Glomerular visceral epithelial cell (primary cell): ENCODE measurements at regions not wholly inside any gene's neighbourhood (a gene's known extent, or its start where the extent isn't known, plus 50 kb on each side); places are given as distances from the start of the nearest gene placed in this dataset.

Experiments
- DNase-seq: peaks from one replicate; pipeline ENCODE4 v3.0.0-alpha.2; 2016; ENCODE audit errors: extremely low spot score

GRCh38 chr9:129343424-129344375 is 165.6 kb upstream of the IER5L start:
- DNase-seq = no peak

GRCh38 chr9:129342591-129343423 is 164.7 kb upstream of the IER5L start:
- DNase-seq = no peak

DNA sequence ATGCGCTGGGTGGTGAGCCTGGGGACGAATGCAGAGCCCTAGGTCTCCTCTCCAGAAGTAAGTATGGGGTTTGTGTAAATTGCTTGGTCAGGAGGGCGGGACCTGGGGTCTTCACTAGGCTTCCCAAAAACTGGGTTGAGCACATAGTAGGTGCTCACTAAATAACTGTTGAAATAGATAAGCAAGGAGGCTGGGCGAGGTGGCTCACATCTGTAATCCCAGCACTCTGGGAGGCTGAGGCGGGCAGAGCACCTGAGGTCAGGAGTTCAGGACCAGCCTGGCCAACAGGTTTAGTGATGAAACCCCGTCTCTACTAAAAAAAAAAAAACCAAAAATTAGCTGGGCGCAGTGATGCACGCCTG is 163.9 kb upstream of the IER5L start:
- no peak for DNase-seq

DNA sequence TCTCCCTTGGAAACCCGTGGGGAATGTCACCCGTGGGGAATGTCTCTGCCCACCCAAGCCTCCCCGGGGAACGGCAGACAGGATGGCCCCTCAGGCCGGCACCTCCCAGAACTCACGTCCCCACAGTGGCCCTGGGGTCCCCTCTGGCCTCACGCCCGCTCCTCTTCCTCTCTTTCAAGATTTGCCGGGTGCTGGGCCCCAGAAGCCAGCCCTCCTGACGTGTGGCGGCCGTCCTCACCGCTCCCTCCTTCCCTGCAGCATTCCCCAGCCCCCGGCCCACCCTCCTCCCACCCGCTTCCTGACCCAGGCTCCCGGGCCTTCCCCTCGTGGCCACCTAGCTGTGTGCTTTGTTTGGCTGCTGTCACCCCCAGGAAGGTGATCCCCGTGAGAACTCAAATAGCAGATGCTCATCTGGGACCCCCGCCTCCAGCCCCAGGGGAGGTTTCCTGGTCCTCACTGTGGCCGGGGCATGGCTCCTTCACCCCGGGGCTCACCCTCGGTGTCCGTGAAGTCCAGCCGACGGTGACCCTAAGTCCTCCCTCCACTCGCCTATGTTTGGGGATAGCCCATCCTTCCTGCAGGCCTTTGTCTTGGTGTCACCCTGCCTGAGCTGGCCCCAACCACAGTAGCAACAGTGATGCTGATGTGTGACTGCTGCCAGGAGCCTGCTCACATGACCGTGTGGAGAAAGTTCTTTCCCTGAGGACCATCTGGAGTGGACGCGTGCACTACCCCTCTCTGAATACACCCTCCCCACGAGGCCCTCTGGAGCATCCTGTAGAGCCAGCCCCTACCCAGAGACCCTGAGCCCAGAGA is 163.3 kb upstream of the IER5L start:
- no peak for DNase-seq

DNA sequence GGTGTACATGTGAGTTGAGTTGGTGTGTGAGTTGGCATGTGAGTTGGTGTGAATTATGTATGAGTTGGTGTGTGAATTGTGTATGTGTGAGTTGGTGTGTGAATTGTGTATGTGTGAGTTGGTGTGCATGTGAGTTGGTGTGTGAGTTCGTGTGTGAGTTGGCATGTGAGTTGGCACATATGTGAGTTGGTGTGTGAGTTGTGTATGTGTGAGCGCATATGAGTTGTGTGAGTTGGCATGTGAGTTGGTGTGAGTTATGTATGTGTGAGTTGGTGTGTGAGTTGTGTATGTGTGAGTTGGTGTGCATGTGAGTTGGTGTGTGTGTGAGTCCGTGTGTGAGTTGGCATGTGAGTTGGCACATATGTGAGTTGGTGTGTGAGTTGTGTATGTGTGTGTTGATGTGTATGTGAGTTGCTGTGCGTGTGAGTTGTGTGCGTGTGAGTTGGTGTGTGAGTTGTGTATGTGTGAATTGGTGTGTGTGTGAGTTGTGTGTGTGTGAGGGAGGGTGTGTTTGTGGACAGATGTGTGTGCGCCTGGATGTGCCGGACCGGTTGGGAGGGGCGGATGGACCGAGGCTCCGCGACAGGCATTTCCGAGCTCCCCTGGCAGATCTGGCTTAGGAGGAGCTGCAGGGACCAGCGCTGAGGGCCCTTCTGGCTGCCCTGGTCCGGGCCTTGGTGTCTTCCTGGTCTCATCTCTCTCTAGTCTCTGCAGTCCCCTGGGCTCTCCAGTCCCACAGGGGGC is 162.5 kb upstream of the IER5L start:
- no peak for DNase-seq

DNA sequence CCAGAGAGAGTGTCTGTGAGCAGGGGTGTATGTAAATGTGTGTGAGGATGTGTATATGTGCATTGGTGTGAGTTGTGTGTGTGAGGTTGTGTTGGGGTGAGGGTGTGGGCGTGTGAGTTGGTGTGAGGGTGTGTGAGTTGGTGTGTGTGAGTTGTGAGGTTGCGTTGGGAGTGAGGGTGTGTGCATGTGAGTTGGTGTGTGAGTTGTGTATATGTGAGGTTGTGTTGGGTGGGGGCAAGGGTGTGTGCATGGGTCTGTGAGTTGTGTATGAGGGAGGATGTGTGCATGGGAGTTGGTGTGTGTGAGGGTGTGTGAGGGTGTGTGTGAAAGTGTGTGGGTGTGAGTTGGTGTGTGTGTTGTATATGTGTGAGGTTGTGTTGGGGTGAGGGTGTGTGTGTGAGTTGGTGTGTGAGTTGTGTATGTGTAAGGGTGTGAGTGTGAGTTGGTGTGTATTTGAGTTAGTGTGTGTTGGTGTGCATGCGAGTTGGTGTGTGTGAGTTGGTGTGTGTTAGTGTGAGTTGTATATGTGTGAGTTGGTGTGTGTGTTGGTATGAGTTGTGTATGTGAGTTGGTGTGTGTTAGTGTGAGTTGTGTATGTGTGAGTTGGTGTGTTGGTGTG is 161.6 kb upstream of the IER5L start:
- no peak for DNase-seq

- DNase-seq = peak; percentile 78
Observed at GRCh38 chr9:129338724-129339430, 160.8 kb upstream of the IER5L start.

GRCh38 chr9:129337336-129338140 is 159.5 kb upstream of the IER5L start:
- no peak for DNase-seq

- no peak for DNase-seq
Observed at GRCh38 chr9:129336601-129337331, 158.7 kb upstream of the IER5L start.

DNA sequence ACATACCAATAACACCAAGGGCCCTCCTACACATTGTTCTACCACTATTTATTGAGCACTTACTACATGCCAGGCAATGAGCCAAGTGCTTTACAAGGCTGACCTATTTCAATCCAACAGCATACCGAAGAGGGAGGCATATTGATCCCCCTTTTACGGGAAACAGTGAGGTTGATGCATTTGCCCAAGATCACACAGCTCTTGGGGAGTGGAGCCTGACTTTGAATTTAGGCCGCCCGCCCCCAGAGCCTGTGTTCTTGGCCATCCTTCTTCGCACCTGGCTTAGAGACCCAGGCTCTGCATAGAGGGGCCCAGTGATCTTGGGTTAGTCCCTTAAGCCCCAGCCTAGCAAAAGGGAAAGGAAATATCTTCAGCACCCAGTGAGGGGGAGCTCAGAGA is 158.1 kb upstream of the IER5L start:
- DNase-seq = no peak

DNA sequence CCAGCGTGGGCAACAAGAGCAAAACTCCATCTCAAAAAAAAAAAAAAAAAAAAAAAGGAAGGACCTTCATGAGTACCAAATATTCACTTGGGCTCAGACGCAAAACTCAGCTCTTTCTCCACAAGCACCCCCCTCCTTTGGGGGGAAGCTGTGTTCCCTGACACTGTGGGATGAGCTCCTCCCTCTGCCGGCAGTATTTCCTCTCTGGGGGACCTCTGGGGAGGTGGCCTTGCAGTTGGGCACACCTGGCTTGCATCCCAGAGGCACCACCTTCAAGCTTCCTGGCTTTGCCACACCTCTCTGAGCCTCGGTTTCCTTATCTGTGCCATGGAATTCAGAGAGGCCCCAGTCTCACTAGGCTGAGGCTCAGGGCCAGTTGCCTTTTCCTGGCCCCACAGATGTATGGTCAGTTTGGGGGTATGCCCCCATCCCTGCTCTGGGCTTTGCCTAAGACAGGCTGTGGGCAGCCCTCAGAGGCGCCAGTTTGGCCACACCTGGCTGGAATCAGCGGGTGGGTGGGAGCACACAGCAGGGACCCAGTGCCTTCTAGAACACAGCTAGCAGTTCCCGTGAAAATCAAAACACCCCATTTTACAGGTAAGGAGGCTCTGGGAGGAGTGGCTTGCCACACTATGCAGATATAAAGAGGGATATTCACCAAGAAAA is 157.5 kb upstream of the IER5L start:
- DNase-seq = peak; percentile 22

DNA sequence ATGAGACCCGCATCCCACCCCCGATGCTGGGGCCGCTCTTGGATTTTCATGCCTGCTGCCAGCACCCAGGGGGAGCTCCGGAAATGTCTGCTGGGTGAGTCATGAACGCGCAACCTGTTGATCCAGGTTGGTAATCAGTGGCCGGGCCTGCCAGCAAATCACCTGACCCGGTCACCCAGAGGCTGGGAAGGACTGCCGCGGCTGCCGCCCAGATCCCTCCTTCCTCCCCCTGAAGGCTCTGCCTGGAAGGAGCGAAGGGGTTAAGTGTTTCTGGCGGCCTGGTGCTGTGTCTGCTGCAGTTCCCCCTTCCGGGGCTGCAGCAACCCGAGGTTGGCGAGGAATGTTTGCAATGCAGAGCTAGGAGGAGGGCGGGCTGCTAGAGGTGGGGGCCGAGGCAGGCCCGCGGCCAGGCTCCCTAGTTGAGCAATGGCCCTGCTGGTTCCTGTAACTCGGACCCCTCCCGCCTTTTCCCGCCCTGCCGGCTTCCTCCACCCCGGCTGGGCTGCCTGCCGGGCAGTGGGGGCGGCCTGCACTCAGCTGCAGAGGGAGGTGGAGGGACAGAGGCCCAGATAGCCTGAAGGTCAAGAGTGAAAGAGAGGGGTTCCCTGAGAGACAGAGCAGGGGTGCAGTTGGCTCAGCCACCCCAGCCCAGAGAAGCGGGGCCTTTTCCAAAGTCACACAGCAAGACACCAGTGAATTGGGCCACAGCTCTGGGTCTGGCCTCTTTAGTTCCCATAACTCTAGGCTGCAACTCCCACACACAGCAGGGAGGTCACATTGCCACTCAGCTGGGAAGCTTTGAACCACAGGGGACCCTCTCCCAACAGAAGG is 156.3 kb upstream of the IER5L start:
- peak; percentile 99 for DNase-seq

DNA sequence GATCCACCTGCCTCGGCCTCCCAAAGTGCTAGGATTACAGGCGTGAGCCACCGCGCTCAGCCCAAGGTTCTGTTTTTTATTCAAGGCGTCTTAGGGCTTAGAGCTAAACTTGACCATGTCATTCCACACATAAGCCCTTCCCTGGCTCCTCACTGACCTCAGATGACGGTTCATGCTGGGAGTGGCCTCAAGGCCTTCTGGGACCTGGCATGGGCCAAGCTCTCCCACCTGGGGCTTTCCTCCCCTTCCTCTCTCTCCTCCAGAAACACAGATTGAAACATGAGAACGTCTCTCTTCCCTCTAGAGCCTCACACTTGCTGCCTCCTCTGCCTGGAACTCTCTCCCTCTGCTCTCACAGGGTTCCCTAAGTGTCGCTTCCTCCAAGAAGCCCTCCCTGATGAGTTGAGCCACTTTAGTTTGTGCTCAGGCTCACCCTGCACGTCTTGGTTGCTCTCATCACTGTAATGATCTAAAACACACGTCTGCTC is 155.6 kb upstream of the IER5L start:
- DNase-seq = no peak

DNA sequence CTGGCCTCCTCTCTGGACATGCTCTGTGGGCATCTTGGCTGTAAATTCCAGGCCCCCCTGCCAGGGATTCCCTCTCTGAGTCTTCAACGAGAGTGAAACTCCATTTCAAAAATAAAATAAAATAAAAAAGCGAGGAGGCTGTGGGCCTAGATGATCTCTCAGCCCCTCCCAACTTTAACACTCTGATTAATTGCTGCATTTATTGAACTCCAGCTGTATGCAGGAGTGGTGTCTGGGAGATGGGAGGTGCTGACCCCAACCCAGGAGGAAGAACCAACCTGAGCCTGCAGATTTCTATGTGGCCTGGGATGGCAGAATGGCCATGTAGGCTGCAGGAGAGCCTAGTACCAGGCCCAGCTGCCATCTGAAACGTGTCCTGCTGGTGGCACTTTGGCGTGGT is 154.5 kb upstream of the IER5L start:
- DNase-seq = no peak

- peak; percentile 22 for DNase-seq
Observed at GRCh38 chr9:129331772-129332500, 153.9 kb upstream of the IER5L start.

DNA sequence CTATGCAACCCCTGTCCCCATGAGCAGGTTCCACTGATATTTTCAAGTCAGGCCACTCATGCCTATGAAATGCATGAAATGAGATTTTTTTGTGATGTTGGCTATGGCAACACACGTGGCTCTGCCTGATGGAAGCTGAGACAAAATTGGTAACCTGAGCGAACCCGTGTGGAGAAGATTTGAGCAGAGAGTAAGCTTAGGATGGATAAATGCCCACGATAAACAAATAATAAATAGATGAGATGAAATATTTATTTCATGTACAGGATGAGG is 153.4 kb upstream of the IER5L start:
- no peak for DNase-seq
